Transverse colon (tissue), 4 donors: ENCODE measurements at regions not wholly inside any gene's neighbourhood (a gene's known extent, or its start where the extent isn't known, plus 50 kb on each side); places are given as distances from the start of the nearest gene placed in this dataset.

Experiments used
- POLR2AphosphoS5 ChIP-seq, 3 donors: sonication (generic); formaldehyde crosslinking; IDR thresholded peaks; one replicate each; pipeline ENCODE4 v1.6.1; 2016; ENCODE audit warnings: antibody characterized with exemption in 3 of 3
- TF ChIP-seq, protein P1 (sequence below), 5 experiments: fragments of 200-600 bp in 3 of 5; fragments of 450-650 bp in 2 of 5; sonication (generic) in 3 of 5; IDR thresholded peaks; 1 replicate in 2 of 5; 2 replicates in 3 of 5; pipeline ENCODE4 v1.5.1; 2016 to 2017; ENCODE audit warnings: antibody characterized with exemption in 5 of 5, inconsistent platforms in 3 of 5, mild to moderate bottlenecking in 2 of 5, moderate library complexity in 1 of 5

GRCh38 chrX:3791449-3791848 lies 78.0 kb upstream of the PRKX start:
- TF ChIP-seq POLR2AphosphoS5 (IDR thresholded peaks at IDR 0.05), result no peak
- TF ChIP-seq, protein P1, sequence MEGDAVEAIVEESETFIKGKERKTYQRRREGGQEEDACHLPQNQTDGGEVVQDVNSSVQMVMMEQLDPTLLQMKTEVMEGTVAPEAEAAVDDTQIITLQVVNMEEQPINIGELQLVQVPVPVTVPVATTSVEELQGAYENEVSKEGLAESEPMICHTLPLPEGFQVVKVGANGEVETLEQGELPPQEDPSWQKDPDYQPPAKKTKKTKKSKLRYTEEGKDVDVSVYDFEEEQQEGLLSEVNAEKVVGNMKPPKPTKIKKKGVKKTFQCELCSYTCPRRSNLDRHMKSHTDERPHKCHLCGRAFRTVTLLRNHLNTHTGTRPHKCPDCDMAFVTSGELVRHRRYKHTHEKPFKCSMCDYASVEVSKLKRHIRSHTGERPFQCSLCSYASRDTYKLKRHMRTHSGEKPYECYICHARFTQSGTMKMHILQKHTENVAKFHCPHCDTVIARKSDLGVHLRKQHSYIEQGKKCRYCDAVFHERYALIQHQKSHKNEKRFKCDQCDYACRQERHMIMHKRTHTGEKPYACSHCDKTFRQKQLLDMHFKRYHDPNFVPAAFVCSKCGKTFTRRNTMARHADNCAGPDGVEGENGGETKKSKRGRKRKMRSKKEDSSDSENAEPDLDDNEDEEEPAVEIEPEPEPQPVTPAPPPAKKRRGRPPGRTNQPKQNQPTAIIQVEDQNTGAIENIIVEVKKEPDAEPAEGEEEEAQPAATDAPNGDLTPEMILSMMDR (IDR thresholded peaks at IDR 0.05), result no peak
